HCT116 (cell line): ENCODE measurements at regions not wholly inside any gene's neighbourhood (a gene's known extent, or its start where the extent isn't known, plus 50 kb on each side); places are given as distances from the start of the nearest gene placed in this dataset.

Experiments
- EGR1 ChIP-seq: IDR thresholded peaks from 2 replicates; pipeline ENCODE4 v1.6.1; 2012; ENCODE audit warnings: low read depth
- EZH2 ChIP-seq: fragments of 200-600 bp; sonication (generic); IDR thresholded peaks from 2 replicates; pipeline ENCODE4 v1.6.1; 2017; ENCODE audit warnings: antibody characterized with exemption, mixed run types
- POLR2A ChIP-seq: IDR thresholded peaks from 2 replicates; pipeline ENCODE4 v1.7.0; 2011; ENCODE audit warnings: borderline replicate concordance; ENCODE audit not compliant: insufficient read depth, insufficient read length; ENCODE audit errors: extremely low read depth
- POLR2AphosphoS5 ChIP-seq: IDR thresholded peaks from 2 replicates; pipeline ENCODE4 v1.6.1; 2011; ENCODE audit warnings: mild to moderate bottlenecking, low read depth, low read length, moderate library complexity
- REST ChIP-seq: IDR thresholded peaks from 2 replicates; pipeline ENCODE4 v1.6.1; 2012; ENCODE audit warnings: low read depth
- SP1 ChIP-seq: IDR thresholded peaks from 2 replicates; pipeline ENCODE4 v1.6.1; 2012; ENCODE audit warnings: low read depth
- TF ChIP-seq, protein P1 (sequence below), 3 experiments: fragments of 200-600 bp in 1 of 3; sonication (generic) in 1 of 3; IDR thresholded peaks in 2 of 3; conservative IDR thresholded peaks in 1 of 3; 2 replicates each; pipeline ENCODE4 v1.5.1; 2012 to 2017; ENCODE audit warnings: low read depth in 2 of 3, low read length in 2 of 3, antibody characterized with exemption in 1 of 3, borderline replicate concordance in 1 of 3, control low read depth in 1 of 3, mild to moderate bottlenecking in 1 of 3, mixed read lengths in 1 of 3, mixed run types in 1 of 3, moderate library complexity in 1 of 3; ENCODE audit not compliant: insufficient read depth in 1 of 3

- TF ChIP-seq POLR2A (no peak), POLR2AphosphoS5 (no peak), REST (no peak), EGR1 (no peak), SP1 (no peak), EZH2 (no peak)
- TF ChIP-seq, protein P1, sequence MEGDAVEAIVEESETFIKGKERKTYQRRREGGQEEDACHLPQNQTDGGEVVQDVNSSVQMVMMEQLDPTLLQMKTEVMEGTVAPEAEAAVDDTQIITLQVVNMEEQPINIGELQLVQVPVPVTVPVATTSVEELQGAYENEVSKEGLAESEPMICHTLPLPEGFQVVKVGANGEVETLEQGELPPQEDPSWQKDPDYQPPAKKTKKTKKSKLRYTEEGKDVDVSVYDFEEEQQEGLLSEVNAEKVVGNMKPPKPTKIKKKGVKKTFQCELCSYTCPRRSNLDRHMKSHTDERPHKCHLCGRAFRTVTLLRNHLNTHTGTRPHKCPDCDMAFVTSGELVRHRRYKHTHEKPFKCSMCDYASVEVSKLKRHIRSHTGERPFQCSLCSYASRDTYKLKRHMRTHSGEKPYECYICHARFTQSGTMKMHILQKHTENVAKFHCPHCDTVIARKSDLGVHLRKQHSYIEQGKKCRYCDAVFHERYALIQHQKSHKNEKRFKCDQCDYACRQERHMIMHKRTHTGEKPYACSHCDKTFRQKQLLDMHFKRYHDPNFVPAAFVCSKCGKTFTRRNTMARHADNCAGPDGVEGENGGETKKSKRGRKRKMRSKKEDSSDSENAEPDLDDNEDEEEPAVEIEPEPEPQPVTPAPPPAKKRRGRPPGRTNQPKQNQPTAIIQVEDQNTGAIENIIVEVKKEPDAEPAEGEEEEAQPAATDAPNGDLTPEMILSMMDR (IDR thresholded peaks at IDR 0.05 in 2 of 3, conservative IDR thresholded peaks at IDR 0.05 in 1 of 3; ENCODE audit: borderline replicate concordance in 1 of 3, insufficient read depth in 1 of 3, low read depth in 2 of 3, low read length in 2 of 3): no peak
Observed at GRCh38 chr5:23627976-23628375, 120.6 kb downstream of the PRDM9 start.
